CD4-positive, alpha-beta T cell (primary cell): ENCODE measurements at regions not wholly inside any gene's neighbourhood (a gene's known extent, or its start where the extent isn't known, plus 50 kb on each side); places are given as distances from the start of the nearest gene placed in this dataset.

Experiments used
- ATAC-seq: fragments of 200-7000 bp; cut with Tn5 transposase; one replicate; pipeline ENCODE4 v1.10.0; 2022; ENCODE audit warnings: mild to moderate bottlenecking; ENCODE audit not compliant: poor library complexity
- CTCF ChIA-PET: fragments of 350-600 bp; sonication (Branson Sonifier 250); formaldehyde crosslinking; loops from one replicate; lab custom pipeline; 2021; ENCODE audit warnings: antibody characterized with exemption, inconsistent platforms; lab: Charles Lee
- POLR2A ChIA-PET: fragments of 350-600 bp; sonication (Branson Sonifier 250); formaldehyde crosslinking; loops from one replicate; lab custom pipeline; 2021; ENCODE audit warnings: antibody characterized with exemption, inconsistent platforms; lab: Charles Lee
- DNase-seq, 14 experiments: peaks; one replicate each; pipeline ENCODE4 v3.0.0-alpha.2; 2013 to 2020; ENCODE audit warnings: mixed read lengths in 2 of 14
- H3K27ac ChIP-seq, 2 donors: one replicate each; pipeline versions ENCODE4 v1.5.1 to v1.7.0; 2013; ENCODE audit warnings: low read length in 2 of 2, low read depth in 1 of 2, mild to moderate bottlenecking in 1 of 2
- H3K27me3 ChIP-seq, 2 experiments: 1 replicate in 1 of 2; 2 replicates in 1 of 2; pipeline versions ENCODE4 v1.6.1 to v1.7.0; 2013; ENCODE audit warnings: low read length in 2 of 2, control low read depth in 1 of 2, mild to moderate bottlenecking in 1 of 2, moderate library complexity in 1 of 2; ENCODE audit not compliant: insufficient read depth in 2 of 2, control insufficient read depth in 1 of 2
- H3K36me3 ChIP-seq: one replicate; pipeline ENCODE4 v1.6.1; 2013; ENCODE audit warnings: low read length, control low read depth; ENCODE audit not compliant: insufficient read depth
- H3K4me1 ChIP-seq: one replicate; pipeline ENCODE4 v1.6.1; 2013; ENCODE audit warnings: low read length, control low read depth; ENCODE audit not compliant: insufficient read depth
- H3K4me3 ChIP-seq: one replicate; pipeline ENCODE4 v1.5.1; 2013; ENCODE audit warnings: mild to moderate bottlenecking, low read length, moderate library complexity
- H3K9me3 ChIP-seq, 2 experiments: 1 replicate in 1 of 2; 2 replicates in 1 of 2; pipeline versions ENCODE4 v1.6.1 to v1.7.0; 2013; ENCODE audit warnings: low read length in 2 of 2, mild to moderate bottlenecking in 2 of 2, control low read depth in 1 of 2, moderate library complexity in 1 of 2; ENCODE audit not compliant: control insufficient read depth in 1 of 2, insufficient read depth in 1 of 2
- H3K27ac Mint-ChIP-seq: one replicate; pipeline ENCODE4 v1.8.0; 2020; ENCODE audit warnings: mixed read lengths
- H3K27me3 Mint-ChIP-seq: one replicate; pipeline ENCODE4 v1.8.0; 2021; ENCODE audit warnings: mixed read lengths
- H3K36me3 Mint-ChIP-seq: one replicate; pipeline ENCODE4 v1.8.0; 2021; ENCODE audit warnings: low read depth, mixed read lengths
- H3K4me1 Mint-ChIP-seq: one replicate; pipeline ENCODE4 v1.8.0; 2021; ENCODE audit warnings: low read depth, mixed read lengths
- H3K4me3 Mint-ChIP-seq: one replicate; pipeline ENCODE4 v1.8.0; 2020; ENCODE audit warnings: mild to moderate bottlenecking, mixed read lengths
- H3K9me3 Mint-ChIP-seq: one replicate; pipeline ENCODE4 v1.8.0; 2020; ENCODE audit warnings: mixed read lengths
- intact Hi-C, 2 experiments: fragments of 100-400 bp; cut with DNase I in 1 of 2; cut with micrococcal nuclease in 1 of 2; formaldehyde crosslinking; loops; one replicate each; pipeline versions ENCODE4 v1.15.1 to v1.9.0; 2023 to 2025; cut with DNase I, micrococcal nuclease
- TF ChIP-seq, protein P1 (sequence below): fragments of 200-600 bp; IDR thresholded peaks from one replicate; pipeline ENCODE4 v1.8.0; 2022; ENCODE audit warnings: antibody characterized with exemption, mild to moderate bottlenecking

DNA sequence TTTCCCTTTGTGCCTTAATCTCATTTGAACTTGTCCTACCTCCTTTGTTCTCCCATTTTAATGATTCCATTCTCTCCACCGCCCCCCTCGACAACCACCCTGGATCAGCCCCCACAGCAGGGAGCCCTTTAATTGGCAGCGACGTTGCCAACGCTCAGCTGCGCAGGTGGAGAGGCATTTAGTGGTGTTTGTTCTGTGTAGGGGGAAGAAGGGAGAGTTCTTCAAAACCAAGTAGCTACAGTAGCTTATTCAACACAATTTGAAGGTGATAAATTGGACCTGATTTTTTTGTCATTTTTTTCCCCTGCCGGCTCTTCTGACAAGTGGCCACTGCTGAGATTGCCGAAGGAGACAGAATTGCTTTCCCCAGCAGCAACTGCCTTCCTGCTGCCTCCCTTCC lies 499.1 kb downstream of the CDK5RAP2 start:
- peaks cover 0 to 11% of the 10 kb centered on the region in 2 experiments for H3K9me3 ChIP-seq
- no peaks in the 10 kb centered on the region for H3K27me3 Mint-ChIP-seq
- TF ChIP-seq, protein P1, sequence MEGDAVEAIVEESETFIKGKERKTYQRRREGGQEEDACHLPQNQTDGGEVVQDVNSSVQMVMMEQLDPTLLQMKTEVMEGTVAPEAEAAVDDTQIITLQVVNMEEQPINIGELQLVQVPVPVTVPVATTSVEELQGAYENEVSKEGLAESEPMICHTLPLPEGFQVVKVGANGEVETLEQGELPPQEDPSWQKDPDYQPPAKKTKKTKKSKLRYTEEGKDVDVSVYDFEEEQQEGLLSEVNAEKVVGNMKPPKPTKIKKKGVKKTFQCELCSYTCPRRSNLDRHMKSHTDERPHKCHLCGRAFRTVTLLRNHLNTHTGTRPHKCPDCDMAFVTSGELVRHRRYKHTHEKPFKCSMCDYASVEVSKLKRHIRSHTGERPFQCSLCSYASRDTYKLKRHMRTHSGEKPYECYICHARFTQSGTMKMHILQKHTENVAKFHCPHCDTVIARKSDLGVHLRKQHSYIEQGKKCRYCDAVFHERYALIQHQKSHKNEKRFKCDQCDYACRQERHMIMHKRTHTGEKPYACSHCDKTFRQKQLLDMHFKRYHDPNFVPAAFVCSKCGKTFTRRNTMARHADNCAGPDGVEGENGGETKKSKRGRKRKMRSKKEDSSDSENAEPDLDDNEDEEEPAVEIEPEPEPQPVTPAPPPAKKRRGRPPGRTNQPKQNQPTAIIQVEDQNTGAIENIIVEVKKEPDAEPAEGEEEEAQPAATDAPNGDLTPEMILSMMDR = no peak
- H3K4me1 Mint-ChIP-seq = no peaks in the 10 kb centered on the region
- DNase-seq (no peak), ATAC-seq (no peak)
- no peak overlapping the region for H3K4me3 Mint-ChIP-seq
- peaks cover 7% of the 10 kb centered on the region for H3K9me3 Mint-ChIP-seq
- no peak overlapping the region for H3K27ac ChIP-seq
- ChIA-PET CTCF (no interaction called here), POLR2A (no interaction called here)
- H3K27me3 ChIP-seq = no peaks in the 10 kb centered on the region
- no peaks in the 10 kb centered on the region for H3K4me1 ChIP-seq
- H3K36me3 Mint-ChIP-seq = no peaks in the 10 kb centered on the region
- H3K27ac Mint-ChIP-seq = no peak overlapping the region
- H3K4me3 ChIP-seq = no peak overlapping the region
- intact Hi-C loops = no loop called here
- no peaks in the 10 kb centered on the region for H3K36me3 ChIP-seq

DNA sequence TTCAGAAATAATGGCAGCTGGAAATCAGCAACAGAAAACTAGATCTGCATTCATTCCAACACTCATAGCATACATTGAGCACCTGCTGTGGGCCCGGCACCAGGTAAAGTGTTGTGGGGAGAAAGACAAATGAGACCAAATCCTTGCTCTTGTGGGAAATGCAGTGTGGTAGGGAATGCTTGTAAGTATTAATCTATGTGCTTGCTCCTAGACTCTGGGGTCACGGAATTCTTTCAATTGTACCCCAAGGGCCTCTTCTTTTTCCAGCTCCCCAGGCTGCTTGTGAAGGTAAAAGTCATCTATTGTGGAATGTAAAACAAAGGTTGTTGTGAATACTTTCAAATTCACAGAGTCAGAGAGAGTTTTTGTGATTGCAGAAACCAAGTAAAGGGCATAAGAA lies 501.9 kb downstream of the CDK5RAP2 start:
- Histone ChIP-seq H3K36me3 (no peaks in the 10 kb centered on the region), H3K9me3 (peaks cover 0 to 8% of the 10 kb centered on the region in 2 experiments), H3K4me1 (no peaks in the 10 kb centered on the region), H3K27ac (no peak overlapping the region), H3K4me3 (no peak overlapping the region), H3K27me3 (no peaks in the 10 kb centered on the region)
- no peaks in the 10 kb centered on the region for H3K9me3 Mint-ChIP-seq
- POLR2A ChIA-PET = no interaction called here
- DNase-seq (no peak), ATAC-seq (no peak)
- peaks cover 4% of the 10 kb centered on the region for H3K27me3 Mint-ChIP-seq
- TF ChIP-seq, protein P1 = no peak
- H3K4me1 Mint-ChIP-seq = no peaks in the 10 kb centered on the region
- H3K4me3 Mint-ChIP-seq = no peak overlapping the region
- intact Hi-C loops = no loop called here
- no peak overlapping the region for H3K27ac Mint-ChIP-seq
- no peaks in the 10 kb centered on the region for H3K36me3 Mint-ChIP-seq
- CTCF ChIA-PET = no interaction called here

DNA sequence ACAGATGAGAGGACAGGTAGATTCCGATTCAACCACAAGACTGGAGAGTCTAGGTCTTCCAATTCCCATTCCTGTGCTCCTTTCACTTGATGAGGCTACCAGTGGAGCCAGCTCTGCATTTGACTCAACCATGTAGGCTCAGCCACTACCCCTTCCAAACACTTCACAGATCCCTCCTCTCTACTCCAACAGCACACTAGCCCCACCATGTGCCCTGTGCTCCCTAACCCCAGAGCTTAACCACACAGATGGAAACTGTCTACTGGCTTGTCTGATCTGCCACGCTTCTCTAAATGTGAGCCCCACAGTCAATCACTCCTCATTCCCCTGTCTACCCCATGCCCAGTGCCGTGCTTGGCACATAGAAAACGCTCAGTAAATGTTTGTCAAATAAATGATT lies 508.2 kb downstream of the CDK5RAP2 start:
- CTCF ChIA-PET = no interaction called here
- no peak for ATAC-seq
- no peaks in the 10 kb centered on the region for H3K9me3 ChIP-seq
- H3K4me1 ChIP-seq = no peaks in the 10 kb centered on the region
- Mint-ChIP-seq H3K27ac (no peak overlapping the region), H3K4me3 (no peak overlapping the region), H3K4me1 (no peaks in the 10 kb centered on the region), H3K27me3 (peaks cover 4% of the 10 kb centered on the region), H3K36me3 (no peaks in the 10 kb centered on the region), H3K9me3 (peaks cover under 1% of the 10 kb centered on the region)
- TF ChIP-seq, protein P1 = no peak
- POLR2A ChIA-PET = no interaction called here
- H3K4me3 ChIP-seq = no peak overlapping the region
- H3K36me3 ChIP-seq = no peaks in the 10 kb centered on the region
- no peak overlapping the region for H3K27ac ChIP-seq
- intact Hi-C loops = no loop called here
- H3K27me3 ChIP-seq = no peaks in the 10 kb centered on the region
- no peak for DNase-seq
